GM12878 (cell line): ENCODE measurements at regions not wholly inside any gene's neighbourhood (a gene's known extent, or its start where the extent isn't known, plus 50 kb on each side); places are given as distances from the start of the nearest gene placed in this dataset.

Experiments
- ATF2 ChIP-seq: IDR thresholded peaks from 2 replicates; pipeline ENCODE4 v1.6.1; 2012; ENCODE audit warnings: low read length, inconsistent platforms
- CTCF ChIP-seq, 3 experiments: IDR thresholded peaks in 2 of 3; conservative IDR thresholded peaks in 1 of 3; 2 replicates each; pipeline ENCODE4 v1.5.1; 2011; ENCODE audit warnings: low read depth in 3 of 3, low read length in 3 of 3, mild to moderate bottlenecking in 3 of 3, control low read depth in 2 of 3, moderate library complexity in 2 of 3, inconsistent platforms in 1 of 3, mixed read lengths in 1 of 3; ENCODE audit not compliant: control insufficient read depth in 2 of 3, insufficient read depth in 1 of 3; ENCODE audit errors: extremely low read depth in 1 of 3
- NFIC ChIP-seq: IDR thresholded peaks from 2 replicates; pipeline ENCODE4 v1.6.1; 2012; ENCODE audit warnings: low read depth, mild to moderate bottlenecking, inconsistent platforms, low read length, moderate library complexity
- POU2F2 ChIP-seq: IDR thresholded peaks from 3 replicates; pipeline ENCODE4 v1.6.1; 2011; ENCODE audit warnings: low read depth, mild to moderate bottlenecking, low read length, borderline replicate concordance
- SP1 ChIP-seq: IDR thresholded peaks from one replicate; pipeline ENCODE4 v1.6.1; 2011; ENCODE audit warnings: low read depth, low read length
- ZSCAN29 ChIP-seq: fragments of 450-650 bp; IDR thresholded peaks from 2 replicates; pipeline ENCODE4 v1.6.1; 2017; ENCODE audit warnings: mild to moderate bottlenecking, moderate library complexity

GRCh38 chr6:153523390-153523789, 392.3 kb upstream of the RGS17 start:
- TF ChIP-seq CTCF (IDR thresholded peaks at IDR 0.05 in 2 of 3, conservative IDR thresholded peaks at IDR 0.05 in 1 of 3; ENCODE audit: control insufficient read depth in 2 of 3, extremely low read depth in 1 of 3, insufficient read depth in 1 of 3, low read depth in 3 of 3, low read length in 3 of 3) (no peak), NFIC (no peak), SP1 (no peak), ZSCAN29 (no peak), ATF2 (no peak), POU2F2 (no peak)
